H1 (cell line): ENCODE measurements at regions not wholly inside any gene's neighbourhood (a gene's known extent, or its start where the extent isn't known, plus 50 kb on each side); places are given as distances from the start of the nearest gene placed in this dataset.

Source experiments
- CTCF ChIA-PET: fragments of 300-600 bp; sonication (Branson Sonifier 250); formaldehyde crosslinking; loops from one replicate; lab custom pipeline; 2021; ENCODE audit not compliant: partially characterized antibody; lab: Charles Lee
- POLR2A ChIA-PET: fragments of 300-600 bp; sonication (Branson Sonifier 250); formaldehyde crosslinking; loops from one replicate; lab custom pipeline; 2021; ENCODE audit warnings: inconsistent platforms; ENCODE audit not compliant: partially characterized antibody; lab: Charles Lee
- DNase-seq, 2 experiments: peaks; one replicate each; pipeline versions ENCODE4 v3.0.0 to v3.0.0-alpha.2; 2010 to 2022; ENCODE audit warnings: low spot score in 2 of 2, low read depth in 1 of 2, mixed read lengths in 1 of 2
- FAIRE-seq: peaks from 2 replicates; lab custom pipeline; 2011; peaks lifted over from hg19 to GRCh38; lab: Jason Lieb, UNC
- H2AFZ ChIP-seq: 2 replicates; pipeline ENCODE4 v1.8.1; 2012; ENCODE audit warnings: low read length, inconsistent platforms
- H2AK5ac ChIP-seq: 2 replicates; pipeline ENCODE4 v1.6.1; 2013; ENCODE audit warnings: low read depth, low read length
- H2BK120ac ChIP-seq: replicated peaks from 2 replicates; pipeline ENCODE3; 2013; ENCODE audit warnings: low read depth, low read length, inconsistent platforms
- H2BK12ac ChIP-seq: 2 replicates; pipeline ENCODE4 v1.6.1; 2013; ENCODE audit warnings: low read depth, low read length
- H2BK15ac ChIP-seq: 2 replicates; pipeline ENCODE4 v1.6.1; 2013; ENCODE audit warnings: low read length
- H2BK20ac ChIP-seq: 2 replicates; pipeline ENCODE4 v1.6.1; 2013; ENCODE audit warnings: low read length
- H2BK5ac ChIP-seq: 2 replicates; pipeline ENCODE4 v1.6.1; 2013; ENCODE audit warnings: low read depth, low read length
- H3K14ac ChIP-seq: 2 replicates; pipeline ENCODE4 v1.6.1; 2013; ENCODE audit warnings: inconsistent platforms; ENCODE audit not compliant: insufficient read length
- H3K18ac ChIP-seq: 2 replicates; pipeline ENCODE4 v1.6.1; 2013; ENCODE audit warnings: low read length; ENCODE audit errors: extremely low read depth
- H3K23ac ChIP-seq: 2 replicates; pipeline ENCODE4 v1.6.1; 2013; ENCODE audit warnings: inconsistent platforms; ENCODE audit not compliant: insufficient read length
- H3K23me2 ChIP-seq: 2 replicates; pipeline ENCODE4 v1.6.1; 2013; ENCODE audit warnings: low read depth, low read length
- H3K27ac ChIP-seq: 2 replicates; pipeline ENCODE4 v1.6.1; 2011; ENCODE audit warnings: low read depth, low read length, inconsistent platforms
- H3K27me3 ChIP-seq, 4 experiments: replicated peaks in 1 of 4; 1 replicate in 1 of 4; 2 replicates in 3 of 4; pipeline versions ENCODE4 v1.6.1 to v1.8.1; 2011 to 2013; ENCODE audit warnings: low read length in 3 of 4, mild to moderate bottlenecking in 3 of 4, inconsistent platforms in 2 of 4, mixed read lengths in 2 of 4, moderate library complexity in 1 of 4; ENCODE audit not compliant: control insufficient read depth in 3 of 4, insufficient read depth in 3 of 4; ENCODE audit errors: extremely low read depth in 1 of 4
- H3K36me3 ChIP-seq, 4 experiments: 2 replicates each; pipeline versions ENCODE4 v1.6.1 to v1.8.1; 2011 to 2013; ENCODE audit warnings: mild to moderate bottlenecking in 4 of 4, low read length in 3 of 4, moderate library complexity in 2 of 4, control low read depth in 1 of 4, inconsistent platforms in 1 of 4; ENCODE audit not compliant: insufficient read depth in 4 of 4, control insufficient read depth in 2 of 4
- H3K4ac ChIP-seq: replicated peaks from 2 replicates; pipeline ENCODE3; 2013; ENCODE audit warnings: low read length, low read depth, mixed read lengths, inconsistent platforms; ENCODE audit not compliant: insufficient read length
- H3K4me1 ChIP-seq, 4 experiments: replicated peaks in 1 of 4; 1 replicate in 1 of 4; 2 replicates in 3 of 4; pipeline versions ENCODE4 v1.6.1 to v1.8.1; 2011 to 2013; ENCODE audit warnings: low read length in 3 of 4, inconsistent platforms in 2 of 4, mixed read lengths in 1 of 4; ENCODE audit not compliant: insufficient read depth in 4 of 4, control insufficient read depth in 3 of 4
- H3K4me2 ChIP-seq, 2 experiments: 2 replicates each; pipeline versions ENCODE4 v1.6.1 to v1.8.1; 2011 to 2013; ENCODE audit warnings: low read depth in 2 of 2, low read length in 2 of 2, control low read depth in 1 of 2, inconsistent platforms in 1 of 2, mild to moderate bottlenecking in 1 of 2; ENCODE audit not compliant: insufficient read depth in 1 of 2
- H3K4me3 ChIP-seq, 4 experiments: fragments of 200-600, 300-600 bp in 1 of 4; sonication (generic), shearing (Covaris generic), sonication (Bioruptor Twin) in 1 of 4; 2 replicates each; pipeline versions ENCODE4 v1.5.1 to v1.8.1; 2011 to 2016; ENCODE audit warnings: low read length in 4 of 4, low read depth in 3 of 4, control low read depth in 2 of 4, inconsistent platforms in 2 of 4, mild to moderate bottlenecking in 2 of 4, mixed read lengths in 1 of 4, moderate library complexity in 1 of 4; ENCODE audit not compliant: insufficient read depth in 2 of 4; ENCODE audit errors: extremely low read depth in 1 of 4
- H3K56ac ChIP-seq: replicated peaks from 2 replicates; pipeline ENCODE3; 2013; ENCODE audit warnings: low read depth, mild to moderate bottlenecking, mixed read lengths, low read length, inconsistent platforms; ENCODE audit not compliant: insufficient read length
- H3K79me1 ChIP-seq: 2 replicates; pipeline ENCODE4 v1.6.1; 2013; ENCODE audit warnings: low read depth, low read length, control low read depth
- H3K79me2 ChIP-seq, 2 experiments: 2 replicates each; pipeline versions ENCODE4 v1.6.1 to v1.8.1; 2012 to 2013; ENCODE audit warnings: low read length in 2 of 2, mild to moderate bottlenecking in 2 of 2, inconsistent platforms in 1 of 2; ENCODE audit not compliant: insufficient read depth in 2 of 2, control insufficient read depth in 1 of 2
- H3K9ac ChIP-seq, 4 experiments: replicated peaks in 1 of 4; 1 replicate in 1 of 4; 2 replicates in 3 of 4; pipeline versions ENCODE4 v1.6.1 to v1.8.1; 2011 to 2013; ENCODE audit warnings: low read depth in 3 of 4, low read length in 3 of 4, control low read depth in 2 of 4, mild to moderate bottlenecking in 2 of 4, moderate library complexity in 2 of 4, inconsistent platforms in 1 of 4; ENCODE audit errors: extremely low read depth in 1 of 4
- H3K9me3 ChIP-seq, 2 experiments: 2 replicates each; pipeline versions ENCODE4 v1.6.1 to v1.8.1; 2012 to 2013; ENCODE audit warnings: mild to moderate bottlenecking in 2 of 2, moderate library complexity in 2 of 2, control low read depth in 1 of 2, inconsistent platforms in 1 of 2, low read depth in 1 of 2, low read length in 1 of 2, mixed read lengths in 1 of 2; ENCODE audit not compliant: insufficient read depth in 2 of 2
- H4K20me1 ChIP-seq, 2 experiments: replicated peaks in 1 of 2; 2 replicates each; pipeline versions ENCODE3 to v1.8.1; 2011 to 2013; ENCODE audit warnings: inconsistent platforms in 2 of 2, low read length in 2 of 2, mild to moderate bottlenecking in 1 of 2; ENCODE audit not compliant: insufficient read depth in 2 of 2, control insufficient read depth in 1 of 2
- H4K5ac ChIP-seq: 2 replicates; pipeline ENCODE4 v1.6.1; 2013; ENCODE audit warnings: low read length, low read depth, mixed read lengths, inconsistent platforms; ENCODE audit not compliant: insufficient read length
- H4K8ac ChIP-seq: 2 replicates; pipeline ENCODE4 v1.8.0; 2013; ENCODE audit warnings: mild to moderate bottlenecking, moderate library complexity, low read length, inconsistent platforms; ENCODE audit not compliant: insufficient read depth; ENCODE audit errors: extremely low read depth
- H4K91ac ChIP-seq: replicated peaks from 2 replicates; pipeline ENCODE3; 2013; ENCODE audit warnings: low read length, mixed read lengths, inconsistent platforms; ENCODE audit not compliant: insufficient read length
- CHD1 ChIP-seq: IDR thresholded peaks from 2 replicates; pipeline ENCODE4 v1.6.1; 2012; ENCODE audit warnings: low read depth, low read length, improper control_type of control experiment
- CREB1 ChIP-seq: IDR thresholded peaks from 2 replicates; pipeline ENCODE4 v1.6.1; 2012; ENCODE audit warnings: inconsistent platforms
- CTBP2 ChIP-seq: IDR thresholded peaks from 2 replicates; pipeline ENCODE4 v1.7.0; 2011; ENCODE audit warnings: borderline replicate concordance, mild to moderate bottlenecking, moderate library complexity, mixed read lengths, low read length; ENCODE audit not compliant: insufficient read depth, insufficient read length
- E2F6 ChIP-seq: IDR thresholded peaks from 2 replicates; pipeline ENCODE4 v1.6.1; 2012; ENCODE audit warnings: inconsistent platforms
- FOSL1 ChIP-seq: IDR thresholded peaks from 2 replicates; pipeline ENCODE4 v1.6.1; 2011; ENCODE audit warnings: mild to moderate bottlenecking, low read depth, low read length, moderate library complexity; ENCODE audit not compliant: insufficient read depth
- HDAC2 ChIP-seq, 2 experiments: fragments of 300-600 bp in 1 of 2; sonication (generic) in 1 of 2; IDR thresholded peaks; 2 replicates each; pipeline ENCODE4 v1.6.1; 2011 to 2012; ENCODE audit warnings: low read depth in 2 of 2, low read length in 2 of 2, mild to moderate bottlenecking in 2 of 2, moderate library complexity in 2 of 2, borderline replicate concordance in 1 of 2, inconsistent platforms in 1 of 2
- JUN ChIP-seq: IDR thresholded peaks from 2 replicates; pipeline ENCODE4 v1.6.1; 2011; ENCODE audit warnings: low read depth, mild to moderate bottlenecking, improper control_type of control experiment, low read length
- KDM1A ChIP-seq: fragments of 200-600, 300-600 bp; sonication (generic); IDR thresholded peaks from 2 replicates; pipeline ENCODE4 v1.7.1; 2016; ENCODE audit warnings: mild to moderate bottlenecking, low read length, borderline replicate concordance
- POLR2AphosphoS5 ChIP-seq: IDR thresholded peaks from 2 replicates; pipeline ENCODE4 v1.6.1; 2011; ENCODE audit warnings: low read depth, low read length
- RXRA ChIP-seq: IDR thresholded peaks from 2 replicates; pipeline ENCODE4 v1.6.1; 2011; ENCODE audit warnings: low read depth, mild to moderate bottlenecking, low read length, moderate library complexity; ENCODE audit not compliant: insufficient read depth
- SIN3A ChIP-seq, 2 experiments: IDR thresholded peaks in 1 of 2; conservative IDR thresholded peaks in 1 of 2; 2 replicates each; pipeline ENCODE4 v1.6.1; 2011 to 2012; ENCODE audit warnings: low read length in 2 of 2, improper control_type of control experiment in 1 of 2, low read depth in 1 of 2, mild to moderate bottlenecking in 1 of 2
- TAF1 ChIP-seq: IDR thresholded peaks from 2 replicates; pipeline ENCODE4 v1.6.1; 2011; ENCODE audit warnings: mild to moderate bottlenecking, low read depth, low read length
- ZNF274 ChIP-seq: IDR thresholded peaks from 2 replicates; pipeline ENCODE4 v1.7.0; 2012; ENCODE audit warnings: low read length, borderline replicate concordance; ENCODE audit errors: extremely low read depth
- WGBS, 2 experiments: shearing (Covaris generic) in 1 of 2; methylation state at CpG; one replicate each; pipeline versions ENCODE4 v1.1.6 to v1.1.7; 2013 to 2015; ENCODE audit warnings: low lambda C conversion rate in 2 of 2, mixed read lengths in 2 of 2, inconsistent platforms in 1 of 2, low coverage in 1 of 2, missing lambda C conversion rate in 1 of 2; ENCODE audit not compliant: insufficient replicate concordance in 2 of 2, insufficient coverage in 1 of 2, insufficient read length in 1 of 2; ENCODE audit errors: extremely low coverage in 1 of 2, missing lambda C conversion rate in 1 of 2; 5-methylcytosine and 5-hydroxymethylcytosine counted together
- TF ChIP-seq, protein P1 (sequence below): IDR thresholded peaks from 2 replicates; pipeline ENCODE4 v1.6.1; 2012; ENCODE audit warnings: inconsistent platforms

GRCh38 chr2:225765820-225766219 lies 366.3 kb downstream of the NYAP2 start:
- Histone ChIP-seq H2BK120ac (no peak overlapping the region), H3K4ac (no peak overlapping the region), H4K91ac (no peak overlapping the region), H3K4me3 (no peak overlapping the region), H3K27ac (no peak overlapping the region), H4K8ac (no peak overlapping the region), H4K5ac (no peak overlapping the region), H3K56ac (no peak overlapping the region), H3K36me3 (no peaks in the 10 kb centered on the region), H3K23ac (no peak overlapping the region), H3K9me3 (no peaks in the 10 kb centered on the region), H3K4me1 (no peaks in the 10 kb centered on the region), H3K79me2 (no peaks in the 10 kb centered on the region), H3K9ac (no peak overlapping the region), H2AFZ (no peak overlapping the region), H3K14ac (no peak overlapping the region), H2BK15ac (no peak overlapping the region), H3K18ac (no peak overlapping the region), H3K27me3 (no peaks in the 10 kb centered on the region), H3K79me1 (no peaks in the 10 kb centered on the region), H4K20me1 (no peaks in the 10 kb centered on the region), H2BK12ac (no peak overlapping the region), H3K4me2 (no peak overlapping the region), H2BK20ac (no peak overlapping the region), H3K23me2 (no peaks in the 10 kb centered on the region), H2AK5ac (no peak overlapping the region), H2BK5ac (no peak overlapping the region)
- no peak for FAIRE-seq
- DNase-seq: no peak
- no peak for TF ChIP-seq SIN3A (conservative IDR thresholded peaks at IDR 0.05 in 1 of 2, IDR thresholded peaks at IDR 0.05 in 1 of 2; ENCODE audit: low read depth in 1 of 2, low read length in 2 of 2)
- TF ChIP-seq CREB1: no peak
- TF ChIP-seq POLR2AphosphoS5: no peak
- TF ChIP-seq JUN: no peak
- TF ChIP-seq TAF1: no peak
- no peak for TF ChIP-seq RXRA
- TF ChIP-seq HDAC2 (IDR thresholded peaks at IDR 0.05; ENCODE audit: borderline replicate concordance in 1 of 2, low read depth in 2 of 2, low read length in 2 of 2): no peak
- no peak for TF ChIP-seq CTBP2
- TF ChIP-seq KDM1A: no peak
- no peak for TF ChIP-seq CHD1
- no peak for TF ChIP-seq FOSL1
- no peak for TF ChIP-seq ZNF274
- TF ChIP-seq E2F6: no peak
- TF ChIP-seq, protein P1, sequence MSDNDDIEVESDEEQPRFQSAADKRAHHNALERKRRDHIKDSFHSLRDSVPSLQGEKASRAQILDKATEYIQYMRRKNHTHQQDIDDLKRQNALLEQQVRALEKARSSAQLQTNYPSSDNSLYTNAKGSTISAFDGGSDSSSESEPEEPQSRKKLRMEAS: no peak
- POLR2A ChIA-PET: no interaction called here
- CTCF ChIA-PET: interaction anchor here (1.2 kb wide), 1 partner anchor 13 kb away, joined by 4 read pairs; no protein-coding TSS in a partner anchor
- WGBS, 2 experiments: 87% methylated on average over 1 of the region's 1 CpG; no CpG with 5 or more reads in 1 of the 2 experiments
